GM12878 (cell line): ENCODE measurements at regions not wholly inside any gene's neighbourhood (a gene's known extent, or its start where the extent isn't known, plus 50 kb on each side); places are given as distances from the start of the nearest gene placed in this dataset.

ENCODE experiments used
- TF ChIP-seq, protein P1 (sequence below): IDR thresholded peaks from 2 replicates; pipeline ENCODE4 v1.6.1; 2011; ENCODE audit warnings: borderline replicate concordance, low read depth, mild to moderate bottlenecking, moderate library complexity, low read length; ENCODE audit not compliant: insufficient read depth, poor library complexity, severe bottlenecking

DNA sequence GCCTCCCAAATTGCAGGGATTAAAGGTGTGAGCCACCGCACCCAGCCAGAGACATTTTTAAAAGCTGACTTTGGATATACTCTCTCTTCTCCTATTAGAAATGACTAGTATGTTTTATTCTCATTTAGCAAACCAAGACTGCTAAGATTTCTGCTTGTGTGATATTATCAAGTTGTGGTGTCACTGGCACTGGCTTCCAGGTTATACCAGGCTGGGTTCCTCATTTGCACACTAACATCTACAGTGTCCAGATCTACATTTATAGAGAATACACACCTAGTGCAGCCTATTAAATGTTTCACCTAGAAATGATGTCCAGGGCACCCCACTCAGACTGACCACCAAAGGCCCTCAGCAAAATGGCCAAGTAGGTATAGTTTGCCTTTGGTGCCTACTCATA, 49.9 kb upstream of the FOXN2 start (continued):
- TF ChIP-seq, protein P1, sequence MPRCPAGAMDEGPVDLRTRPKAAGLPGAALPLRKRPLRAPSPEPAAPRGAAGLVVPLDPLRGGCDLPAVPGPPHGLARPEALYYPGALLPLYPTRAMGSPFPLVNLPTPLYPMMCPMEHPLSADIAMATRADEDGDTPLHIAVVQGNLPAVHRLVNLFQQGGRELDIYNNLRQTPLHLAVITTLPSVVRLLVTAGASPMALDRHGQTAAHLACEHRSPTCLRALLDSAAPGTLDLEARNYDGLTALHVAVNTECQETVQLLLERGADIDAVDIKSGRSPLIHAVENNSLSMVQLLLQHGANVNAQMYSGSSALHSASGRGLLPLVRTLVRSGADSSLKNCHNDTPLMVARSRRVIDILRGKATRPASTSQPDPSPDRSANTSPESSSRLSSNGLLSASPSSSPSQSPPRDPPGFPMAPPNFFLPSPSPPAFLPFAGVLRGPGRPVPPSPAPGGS, result no peak
